Kidney (tissue), 13 donors: ENCODE measurements at regions not wholly inside any gene's neighbourhood (a gene's known extent, or its start where the extent isn't known, plus 50 kb on each side); places are given as distances from the start of the nearest gene placed in this dataset.
"Not testable (repeated sequence)": the region's sequence is repeated elsewhere in the genome, so short reads cannot be mapped to it uniquely, and the experiment has no call there.

Experiments used
- DNase-seq, 5 donors: peaks; one replicate each; pipeline ENCODE4 v3.0.0-alpha.2; 2013 to 2020
- FAIRE-seq: peaks from 2 replicates; lab custom pipeline; 2012; peaks lifted over from hg19 to GRCh38; lab: Jason Lieb, UNC
- H3K27ac ChIP-seq, 2 donors: one replicate each; pipeline ENCODE4 v1.7.0; 2013; ENCODE audit warnings: low read depth in 2 of 2, low read length in 2 of 2, inconsistent platforms in 1 of 2
- H3K27me3 ChIP-seq: one replicate; pipeline ENCODE4 v1.7.1; 2013; ENCODE audit warnings: low read length, inconsistent platforms; ENCODE audit not compliant: control insufficient read depth, insufficient read depth
- H3K36me3 ChIP-seq, 3 donors: one replicate each; pipeline versions ENCODE4 v1.7.0 to v1.7.1; 2013; ENCODE audit warnings: low read length in 3 of 3, control low read depth in 1 of 3, inconsistent platforms in 1 of 3; ENCODE audit not compliant: insufficient read depth in 3 of 3, control insufficient read depth in 2 of 3
- H3K4me1 ChIP-seq, 3 donors: one replicate each; pipeline versions ENCODE4 v1.7.0 to v1.7.1; 2013; ENCODE audit warnings: low read length in 3 of 3, inconsistent platforms in 1 of 3, low read depth in 1 of 3; ENCODE audit not compliant: control insufficient read depth in 2 of 3, insufficient read depth in 2 of 3
- H3K4me3 ChIP-seq, 3 donors: one replicate each; pipeline versions ENCODE4 v1.7.0 to v1.8.1; 2013; ENCODE audit warnings: low read length in 3 of 3, control low read depth in 1 of 3, inconsistent platforms in 1 of 3
- H3K9ac ChIP-seq, 3 donors: one replicate each; pipeline versions ENCODE4 v1.7.0 to v1.7.1; 2013; ENCODE audit warnings: low read length in 3 of 3, control low read depth in 1 of 3, inconsistent platforms in 1 of 3
- H3K9me3 ChIP-seq, 3 donors: one replicate each; pipeline versions ENCODE4 v1.7.0 to v1.7.1; 2013; ENCODE audit warnings: low read length in 3 of 3, control low read depth in 1 of 3, inconsistent platforms in 1 of 3; ENCODE audit not compliant: control insufficient read depth in 2 of 3, insufficient read depth in 1 of 3
- intact Hi-C: fragments of 100-400 bp; cut with DNase I; formaldehyde crosslinking; loops from one replicate; pipeline ENCODE4 v1.11.1; 2022
- TF ChIP-seq, protein P1 (sequence below): IDR thresholded peaks from 3 replicates; pipeline ENCODE4 v1.5.1; 2012; ENCODE audit warnings: mild to moderate bottlenecking, moderate library complexity, borderline replicate concordance; ENCODE audit not compliant: insufficient read depth; ENCODE audit errors: extremely low read depth
- donor health status: control.
- donor health status: control.
- donor health status: control.
- donor health status: control.
- donor health status: control.
- donor health status: DM: yes; HTN: yes; CAD: no.
- donor health status: Normal renal cell carcinoma (clear cell type).

DNA sequence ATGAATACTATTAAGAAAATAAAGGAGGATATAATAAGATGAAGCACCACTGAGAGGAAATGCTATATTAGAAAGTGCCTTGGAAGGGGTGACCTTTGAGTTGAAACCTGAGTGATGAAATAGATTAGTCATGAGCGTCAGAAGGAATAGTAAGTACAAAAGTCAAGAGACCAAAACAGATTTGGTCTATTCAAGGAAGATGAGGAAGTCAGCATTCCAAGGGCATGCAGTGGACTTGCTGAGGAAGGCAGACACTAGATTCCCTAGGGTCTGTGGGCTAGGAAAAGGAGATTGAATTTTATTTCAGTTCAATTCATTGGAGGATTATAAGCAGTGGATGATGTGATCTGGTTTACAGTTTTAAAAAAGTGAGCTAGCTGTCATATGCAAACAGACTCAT, 73.0 kb upstream of the WDFY3 start:
- FAIRE-seq (no peak), DNase-seq (no peak)
- Histone ChIP-seq H3K4me3 (no peak overlapping the region), H3K9ac (no peak overlapping the region), H3K9me3 (no peaks in the 10 kb centered on the region), H3K27ac (no peak overlapping the region), H3K4me1 (no peaks in the 10 kb centered on the region), H3K36me3 (no peaks in the 10 kb centered on the region), H3K27me3 (no peaks in the 10 kb centered on the region)
- intact Hi-C loops = no loop called here
- TF ChIP-seq, protein P1, sequence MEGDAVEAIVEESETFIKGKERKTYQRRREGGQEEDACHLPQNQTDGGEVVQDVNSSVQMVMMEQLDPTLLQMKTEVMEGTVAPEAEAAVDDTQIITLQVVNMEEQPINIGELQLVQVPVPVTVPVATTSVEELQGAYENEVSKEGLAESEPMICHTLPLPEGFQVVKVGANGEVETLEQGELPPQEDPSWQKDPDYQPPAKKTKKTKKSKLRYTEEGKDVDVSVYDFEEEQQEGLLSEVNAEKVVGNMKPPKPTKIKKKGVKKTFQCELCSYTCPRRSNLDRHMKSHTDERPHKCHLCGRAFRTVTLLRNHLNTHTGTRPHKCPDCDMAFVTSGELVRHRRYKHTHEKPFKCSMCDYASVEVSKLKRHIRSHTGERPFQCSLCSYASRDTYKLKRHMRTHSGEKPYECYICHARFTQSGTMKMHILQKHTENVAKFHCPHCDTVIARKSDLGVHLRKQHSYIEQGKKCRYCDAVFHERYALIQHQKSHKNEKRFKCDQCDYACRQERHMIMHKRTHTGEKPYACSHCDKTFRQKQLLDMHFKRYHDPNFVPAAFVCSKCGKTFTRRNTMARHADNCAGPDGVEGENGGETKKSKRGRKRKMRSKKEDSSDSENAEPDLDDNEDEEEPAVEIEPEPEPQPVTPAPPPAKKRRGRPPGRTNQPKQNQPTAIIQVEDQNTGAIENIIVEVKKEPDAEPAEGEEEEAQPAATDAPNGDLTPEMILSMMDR = no peak

GRCh38 chr4:85043812-85044496, 77.5 kb upstream of the WDFY3 start:
- H3K9me3 ChIP-seq, DNase-seq, H3K27ac ChIP-seq, H3K9ac ChIP-seq, H3K36me3 ChIP-seq, H3K4me1 ChIP-seq, H3K4me3 ChIP-seq, intact Hi-C loops, FAIRE-seq, H3K27me3 ChIP-seq: not testable (repeated sequence)

DNA sequence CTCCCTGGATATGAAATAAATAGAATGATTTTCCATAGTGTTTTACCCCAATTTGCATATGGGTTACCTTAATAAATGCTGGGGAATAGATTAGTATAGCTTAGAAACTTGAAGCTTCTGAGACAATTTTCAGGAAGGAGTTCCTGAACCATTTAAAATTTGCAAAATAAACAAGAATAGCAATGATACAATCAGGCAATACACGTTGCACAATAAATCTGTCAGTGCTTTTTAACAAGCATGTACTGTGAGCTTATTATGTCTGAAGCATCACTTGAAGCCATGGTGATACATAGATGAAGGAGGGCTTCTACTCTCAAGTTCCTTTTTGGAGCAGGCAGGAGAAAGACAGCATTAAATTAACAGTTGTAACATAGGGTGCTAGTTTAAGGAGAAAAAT, 84.2 kb upstream of the WDFY3 start:
- Histone ChIP-seq H3K27me3 (no peaks in the 10 kb centered on the region), H3K4me3 (no peak overlapping the region), H3K9me3 (no peaks in the 10 kb centered on the region), H3K27ac (no peak overlapping the region), H3K9ac (no peak overlapping the region), H3K36me3 (no peaks in the 10 kb centered on the region), H3K4me1 (no peaks in the 10 kb centered on the region)
- TF ChIP-seq, protein P1 = no peak
- no peak for DNase-seq
- intact Hi-C loops = no loop called here
- no peak for FAIRE-seq

GRCh38 chr4:85051526-85051925, 85.0 kb upstream of the WDFY3 start:
- Histone ChIP-seq H3K4me3 (no peak overlapping the region), H3K36me3 (no peaks in the 10 kb centered on the region), H3K4me1 (no peaks in the 10 kb centered on the region), H3K9ac (no peak overlapping the region), H3K27me3 (no peaks in the 10 kb centered on the region), H3K27ac (no peak overlapping the region), H3K9me3 (no peaks in the 10 kb centered on the region)
- intact Hi-C loops = no loop called here
- TF ChIP-seq, protein P1 = no peak
- DNase-seq (no peak), FAIRE-seq (no peak)

DNA sequence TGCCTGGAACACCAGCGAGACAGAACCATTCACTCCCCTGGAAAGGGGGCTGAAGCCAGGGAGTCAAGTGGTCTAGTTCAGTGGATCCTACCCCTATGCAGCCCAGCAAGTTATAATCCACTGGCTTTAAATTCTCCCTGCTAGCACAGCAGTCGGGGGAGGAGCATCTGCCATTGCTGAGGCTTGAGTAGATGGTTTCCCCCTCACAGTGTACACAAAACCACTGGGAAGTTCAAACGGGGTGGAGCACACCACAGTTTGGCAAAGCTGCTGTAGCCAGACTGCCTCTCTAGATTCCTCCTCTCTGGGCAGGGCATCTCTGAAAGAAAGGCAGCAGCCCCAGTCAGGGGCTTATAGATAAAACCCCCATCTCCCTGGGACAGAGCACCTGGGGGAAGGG, 88.4 kb upstream of the WDFY3 start:
- DNase-seq, FAIRE-seq, H3K27ac ChIP-seq, H3K36me3 ChIP-seq, H3K4me1 ChIP-seq, H3K9ac ChIP-seq, intact Hi-C loops, H3K4me3 ChIP-seq, H3K9me3 ChIP-seq, H3K27me3 ChIP-seq: not testable (repeated sequence)
